H9 (cell line): ENCODE measurements at regions not wholly inside any gene's neighbourhood (a gene's known extent, or its start where the extent isn't known, plus 50 kb on each side); places are given as distances from the start of the nearest gene placed in this dataset.

ENCODE experiments used
- DNase-seq: peaks from one replicate; pipeline ENCODE4 v3.0.0-alpha.2; 2017
- H2AFZ ChIP-seq: one replicate; pipeline ENCODE4 v1.6.1; 2013; ENCODE audit warnings: mild to moderate bottlenecking, low read length, control low read depth, moderate library complexity
- H2AK5ac ChIP-seq: 2 replicates; pipeline ENCODE4 v1.6.1; 2013; ENCODE audit warnings: low read length, control low read depth, mixed read lengths; ENCODE audit not compliant: insufficient read length
- H2BK120ac ChIP-seq: one replicate; pipeline ENCODE4 v1.6.1; 2013; ENCODE audit warnings: low read depth, mild to moderate bottlenecking, low read length, control low read depth, inconsistent platforms; ENCODE audit not compliant: poor library complexity, severe bottlenecking
- H2BK12ac ChIP-seq: 2 replicates; pipeline ENCODE4 v1.6.1; 2013; ENCODE audit warnings: low read length, control low read depth, mixed read lengths, low read depth; ENCODE audit not compliant: insufficient read length
- H2BK15ac ChIP-seq: 2 replicates; pipeline ENCODE4 v1.6.1; 2013; ENCODE audit warnings: low read depth, low read length, control low read depth
- H2BK20ac ChIP-seq: one replicate; pipeline ENCODE4 v1.6.1; 2013; ENCODE audit warnings: low read depth, mild to moderate bottlenecking, low read length, control low read depth, inconsistent platforms; ENCODE audit not compliant: poor library complexity, severe bottlenecking
- H2BK5ac ChIP-seq: 2 replicates; pipeline ENCODE4 v1.6.1; 2013; ENCODE audit warnings: low read length, control low read depth, mixed read lengths; ENCODE audit not compliant: insufficient read length
- H3K14ac ChIP-seq: 2 replicates; pipeline ENCODE4 v1.6.1; 2013; ENCODE audit warnings: low read length, control low read depth; ENCODE audit not compliant: insufficient read depth
- H3K18ac ChIP-seq: 2 replicates; pipeline ENCODE4 v1.6.1; 2013; ENCODE audit warnings: low read depth, mild to moderate bottlenecking, mixed read lengths, low read length, control low read depth; ENCODE audit not compliant: insufficient read length
- H3K23ac ChIP-seq: 2 replicates; pipeline ENCODE4 v1.6.1; 2013; ENCODE audit warnings: low read length, control low read depth, mixed read lengths, low read depth; ENCODE audit not compliant: insufficient read length
- H3K23me2 ChIP-seq: 2 replicates; pipeline ENCODE4 v1.6.1; 2013; ENCODE audit warnings: low read depth, mild to moderate bottlenecking, mixed read lengths, low read length, control low read depth; ENCODE audit not compliant: insufficient read length, poor library complexity, severe bottlenecking
- H3K27ac ChIP-seq: 2 replicates; pipeline ENCODE4 v1.5.1; 2013; ENCODE audit warnings: low read length, control low read depth, mixed read lengths, low read depth; ENCODE audit not compliant: insufficient read length
- H3K27me3 ChIP-seq: 2 replicates; pipeline ENCODE4 v1.6.1; 2013; ENCODE audit warnings: low read length, control low read depth, inconsistent platforms; ENCODE audit not compliant: insufficient read depth
- H3K4ac ChIP-seq: 2 replicates; pipeline ENCODE4 v1.6.1; 2013; ENCODE audit warnings: low read depth, mild to moderate bottlenecking, control low read depth, inconsistent platforms, low read length, moderate library complexity
- H3K4me1 ChIP-seq: 2 replicates; pipeline ENCODE4 v1.6.1; 2013; ENCODE audit warnings: low read length, control low read depth, inconsistent platforms; ENCODE audit not compliant: insufficient read depth
- H3K4me2 ChIP-seq: 2 replicates; pipeline ENCODE4 v1.6.1; 2013; ENCODE audit warnings: low read length, control low read depth, mixed read lengths; ENCODE audit not compliant: insufficient read length, insufficient read depth
- H3K56ac ChIP-seq: 2 replicates; pipeline ENCODE4 v1.6.1; 2013; ENCODE audit warnings: low read depth, mild to moderate bottlenecking, mixed read lengths, low read length, control low read depth; ENCODE audit not compliant: insufficient read length
- H3K79me1 ChIP-seq: 2 replicates; pipeline ENCODE4 v1.6.1; 2013; ENCODE audit warnings: low read depth, mild to moderate bottlenecking, moderate library complexity, low read length, control low read depth, inconsistent platforms; ENCODE audit not compliant: insufficient read depth, poor library complexity, severe bottlenecking
- H3K79me2 ChIP-seq: 2 replicates; pipeline ENCODE4 v1.6.1; 2013; ENCODE audit warnings: low read length, control low read depth, inconsistent platforms; ENCODE audit not compliant: insufficient read depth
- H3K9ac ChIP-seq: 2 replicates; pipeline ENCODE4 v1.6.1; 2013; ENCODE audit warnings: low read length, control low read depth, mixed read lengths; ENCODE audit not compliant: insufficient read length; ENCODE audit errors: extremely low read depth
- H3K9me3 ChIP-seq: one replicate; pipeline ENCODE4 v1.6.1; 2013; ENCODE audit warnings: low read depth, low read length, inconsistent platforms; ENCODE audit not compliant: control insufficient read depth
- H3T11ph ChIP-seq: one replicate; pipeline ENCODE4 v1.6.1; 2013; ENCODE audit warnings: mild to moderate bottlenecking, low read length, control low read depth, inconsistent platforms
- H4K20me1 ChIP-seq: one replicate; pipeline ENCODE4 v1.6.1; 2013; ENCODE audit not compliant: control insufficient read depth, insufficient read length, insufficient read depth
- H4K5ac ChIP-seq: 2 replicates; pipeline ENCODE4 v1.6.1; 2013; ENCODE audit warnings: low read depth, mild to moderate bottlenecking, mixed read lengths, low read length, control low read depth; ENCODE audit not compliant: insufficient read length
- H4K8ac ChIP-seq: replicated peaks from 2 replicates; pipeline ENCODE4 v1.6.1; 2013; ENCODE audit warnings: low read length, control low read depth, mixed read lengths, low read depth; ENCODE audit not compliant: insufficient read length
- H4K91ac ChIP-seq: 2 replicates; pipeline ENCODE4 v1.6.1; 2013; ENCODE audit warnings: low read depth, mild to moderate bottlenecking, moderate library complexity, mixed read lengths, low read length, control low read depth; ENCODE audit not compliant: insufficient read length
- H3K27ac Mint-ChIP-seq, 3 experiments: 2 replicates in 2 of 3; 3 replicates in 1 of 3; pipeline ENCODE4 v1.8.0; 2020 to 2021; ENCODE audit warnings: mixed read lengths in 3 of 3, mild to moderate bottlenecking in 1 of 3, moderate library complexity in 1 of 3
- H3K27me3 Mint-ChIP-seq: 2 replicates; pipeline ENCODE4 v1.8.0; 2021; ENCODE audit warnings: low read depth, mild to moderate bottlenecking, moderate library complexity, mixed read lengths
- H3K36me3 Mint-ChIP-seq, 3 experiments: 2 replicates in 2 of 3; 3 replicates in 1 of 3; pipeline ENCODE4 v1.8.0; 2020 to 2021; ENCODE audit warnings: low read depth in 3 of 3, mixed read lengths in 3 of 3; ENCODE audit not compliant: insufficient read depth in 1 of 3
- H3K4me1 Mint-ChIP-seq, 2 experiments: 2 replicates each; pipeline ENCODE4 v1.8.0; 2020; ENCODE audit warnings: mixed read lengths in 2 of 2
- H3K4me3 Mint-ChIP-seq, 2 experiments: 2 replicates in 1 of 2; 3 replicates in 1 of 2; pipeline ENCODE4 v1.8.0; 2020 to 2021; ENCODE audit warnings: mild to moderate bottlenecking in 2 of 2, mixed read lengths in 2 of 2, moderate library complexity in 1 of 2
- H3K9me3 Mint-ChIP-seq, 2 experiments: 2 replicates in 1 of 2; 3 replicates in 1 of 2; pipeline ENCODE4 v1.8.0; 2020; ENCODE audit warnings: mild to moderate bottlenecking in 2 of 2, mixed read lengths in 2 of 2, moderate library complexity in 1 of 2
- WGBS: extraction: QIAGEN DNeasy Blood & Tissue Kit; methylation state at CpG from one replicate; pipeline ENCODE4 v1.1.7; 2013; ENCODE audit warnings: missing lambda C conversion rate, low lambda C conversion rate, mixed read lengths; ENCODE audit not compliant: insufficient read length; ENCODE audit errors: extremely low coverage; 5-methylcytosine and 5-hydroxymethylcytosine counted together
- TF ChIP-seq, protein P1 (sequence below): fragments of 200-600 bp; sonication (generic); conservative IDR thresholded peaks from 3 replicates; pipeline ENCODE4 v1.8.0; 2021; ENCODE audit warnings: antibody characterized with exemption, mild to moderate bottlenecking

DNA sequence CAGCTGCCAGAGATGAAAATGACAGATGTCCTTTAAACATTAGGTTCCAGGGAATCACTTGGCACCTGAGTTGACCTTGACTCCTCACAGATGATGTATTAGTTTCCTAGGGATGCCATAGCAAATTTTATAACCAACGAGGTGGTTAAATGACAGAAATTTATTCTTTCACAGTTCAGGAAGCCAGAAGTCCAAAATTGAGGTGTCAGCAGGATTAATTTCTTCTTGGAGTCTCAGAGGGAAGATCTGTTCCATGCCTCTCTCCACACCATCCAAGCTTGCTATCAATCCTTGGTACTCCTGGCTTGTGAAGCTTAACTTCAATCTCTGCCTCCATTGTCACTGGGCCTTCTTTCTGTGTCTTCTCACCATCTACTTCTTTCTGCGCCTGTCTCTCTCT lies 249.7 kb upstream of the BTG1 start:
- WGBS: no CpG with 5 or more reads among the region's 2 CpGs

More for the DNA sequence above, 249.7 kb upstream of the BTG1 start:
- no peak overlapping the region for H2AK5ac ChIP-seq
- TF ChIP-seq, protein P1, sequence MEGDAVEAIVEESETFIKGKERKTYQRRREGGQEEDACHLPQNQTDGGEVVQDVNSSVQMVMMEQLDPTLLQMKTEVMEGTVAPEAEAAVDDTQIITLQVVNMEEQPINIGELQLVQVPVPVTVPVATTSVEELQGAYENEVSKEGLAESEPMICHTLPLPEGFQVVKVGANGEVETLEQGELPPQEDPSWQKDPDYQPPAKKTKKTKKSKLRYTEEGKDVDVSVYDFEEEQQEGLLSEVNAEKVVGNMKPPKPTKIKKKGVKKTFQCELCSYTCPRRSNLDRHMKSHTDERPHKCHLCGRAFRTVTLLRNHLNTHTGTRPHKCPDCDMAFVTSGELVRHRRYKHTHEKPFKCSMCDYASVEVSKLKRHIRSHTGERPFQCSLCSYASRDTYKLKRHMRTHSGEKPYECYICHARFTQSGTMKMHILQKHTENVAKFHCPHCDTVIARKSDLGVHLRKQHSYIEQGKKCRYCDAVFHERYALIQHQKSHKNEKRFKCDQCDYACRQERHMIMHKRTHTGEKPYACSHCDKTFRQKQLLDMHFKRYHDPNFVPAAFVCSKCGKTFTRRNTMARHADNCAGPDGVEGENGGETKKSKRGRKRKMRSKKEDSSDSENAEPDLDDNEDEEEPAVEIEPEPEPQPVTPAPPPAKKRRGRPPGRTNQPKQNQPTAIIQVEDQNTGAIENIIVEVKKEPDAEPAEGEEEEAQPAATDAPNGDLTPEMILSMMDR: no peak
- H3K27ac ChIP-seq: no peak overlapping the region
- H3K14ac ChIP-seq: no peak overlapping the region
- no peak overlapping the region for H4K91ac ChIP-seq
- H3T11ph ChIP-seq: no peak overlapping the region
- Mint-ChIP-seq H3K27me3 (peaks cover 5% of the 10 kb centered on the region; the same call in 1 of the 2 replicates), H3K27ac (no peak overlapping the region), H3K4me3 (no peak overlapping the region), H3K4me1 (peaks cover 11 to 15% of the 10 kb centered on the region in 2 experiments; a peak in 3 of 4 replicates), H3K36me3 (peaks cover 18 to 43% (median 29%) of the 10 kb centered on the region in 3 experiments), H3K9me3 (peaks cover 38 to 44% of the 10 kb centered on the region in 2 experiments)
- H3K56ac ChIP-seq: no peak overlapping the region
- H4K5ac ChIP-seq: no peak overlapping the region
- H4K20me1 ChIP-seq: no peaks in the 10 kb centered on the region
- no peak overlapping the region for H3K23ac ChIP-seq
- no peak overlapping the region for H3K9ac ChIP-seq
- peaks cover 13% of the 10 kb centered on the region for H3K9me3 ChIP-seq
- H2BK120ac ChIP-seq: no peak overlapping the region
- H3K18ac ChIP-seq: no peak overlapping the region
- H2BK5ac ChIP-seq: no peak overlapping the region
- no peak overlapping the region for H2BK12ac ChIP-seq
- no peak overlapping the region for H4K8ac ChIP-seq
- no peak overlapping the region for H2AFZ ChIP-seq
- H3K79me2 ChIP-seq: no peaks in the 10 kb centered on the region
- no peaks in the 10 kb centered on the region for H3K27me3 ChIP-seq
- no peak overlapping the region for H3K4ac ChIP-seq
- H3K79me1 ChIP-seq: no peaks in the 10 kb centered on the region
- no peak overlapping the region for H2BK20ac ChIP-seq
- H3K4me2 ChIP-seq: no peak overlapping the region
- no peaks in the 10 kb centered on the region for H3K23me2 ChIP-seq
- DNase-seq: no peak
- H3K4me1 ChIP-seq: no peaks in the 10 kb centered on the region
- H2BK15ac ChIP-seq: no peak overlapping the region
